HEK293 (cell line): ENCODE measurements at regions not wholly inside any gene's neighbourhood (a gene's known extent, or its start where the extent isn't known, plus 50 kb on each side); places are given as distances from the start of the nearest gene placed in this dataset.

ENCODE experiments used
- GLIS2 ChIP-seq: fragments of 450-650 bp; formaldehyde crosslinking; IDR thresholded peaks from 2 replicates; pipeline ENCODE4 v1.5.1; 2016; ENCODE audit warnings: missing biosample characterization, missing genetic modification characterization
- KLF16 ChIP-seq: fragments of 450-650 bp; formaldehyde crosslinking; IDR thresholded peaks from 2 replicates; pipeline ENCODE4 v1.5.1; 2017; ENCODE audit warnings: missing biosample characterization, missing genetic modification characterization
- SETDB1 ChIP-seq: IDR thresholded peaks from one replicate; pipeline ENCODE4 v1.6.1; 2017; ENCODE audit warnings: mild to moderate bottlenecking, low read length, moderate library complexity, mixed read lengths; ENCODE audit not compliant: insufficient read length
- ZBTB1 ChIP-seq: fragments of 450-650 bp; formaldehyde crosslinking; IDR thresholded peaks from 2 replicates; pipeline ENCODE4 v1.5.1; 2016; ENCODE audit warnings: missing biosample characterization, missing genetic modification characterization
- ZNF121 ChIP-seq: fragments of 450-650 bp; formaldehyde crosslinking; IDR thresholded peaks from 2 replicates; pipeline ENCODE4 v1.5.1; 2016; ENCODE audit warnings: missing biosample characterization, missing genetic modification characterization
- ZNF274 ChIP-seq, 2 experiments: fragments of 200-500 bp in 1 of 2; fragments of 450-650 bp in 1 of 2; sonication (Bioruptor generic) in 1 of 2; formaldehyde crosslinking in 1 of 2; IDR thresholded peaks; 2 replicates each; pipeline versions ENCODE4 v1.5.1 to v1.6.1; 2014 to 2016; ENCODE audit warnings: borderline replicate concordance in 1 of 2, inconsistent platforms in 1 of 2, low read length in 1 of 2, missing biosample characterization in 1 of 2, missing genetic modification characterization in 1 of 2
- ZNF830 ChIP-seq: fragments of 450-650 bp; IDR thresholded peaks from 2 replicates; pipeline ENCODE4 v1.5.0; 2018; ENCODE audit warnings: missing biosample characterization, missing genetic modification characterization, low read depth, mild to moderate bottlenecking, moderate library complexity
- TF ChIP-seq, protein P1 (sequence below): fragments of 450-650 bp; IDR thresholded peaks from 2 replicates; pipeline ENCODE4 v1.5.1; 2018; ENCODE audit warnings: missing biosample characterization, mild to moderate bottlenecking, missing genetic modification characterization
- TF ChIP-seq, protein P2 (sequence below): fragments of 450-650 bp; formaldehyde crosslinking; IDR thresholded peaks from 2 replicates; pipeline ENCODE4 v1.5.1; 2016; ENCODE audit warnings: missing biosample characterization, missing genetic modification characterization, low read depth
- TF ChIP-seq, protein P3 (sequence below): fragments of 450-650 bp; formaldehyde crosslinking; IDR thresholded peaks from 2 replicates; pipeline ENCODE4 v1.5.1; 2016; ENCODE audit warnings: missing biosample characterization, missing genetic modification characterization
- TF ChIP-seq, protein P4 (sequence below): fragments of 450-650 bp; formaldehyde crosslinking; IDR thresholded peaks from 2 replicates; pipeline ENCODE4 v1.5.1; 2016; ENCODE audit warnings: missing biosample characterization, missing genetic modification characterization, borderline replicate concordance
- TF ChIP-seq, protein P5 (sequence below): fragments of 450-650 bp; formaldehyde crosslinking; IDR thresholded peaks from 2 replicates; pipeline ENCODE4 v1.5.1; 2016; ENCODE audit warnings: missing biosample characterization, missing genetic modification characterization
- TF ChIP-seq, protein P6 (sequence below): fragments of 450-650 bp; formaldehyde crosslinking; IDR thresholded peaks from 2 replicates; pipeline ENCODE4 v1.5.1; 2016; ENCODE audit warnings: missing biosample characterization, missing genetic modification characterization

DNA sequence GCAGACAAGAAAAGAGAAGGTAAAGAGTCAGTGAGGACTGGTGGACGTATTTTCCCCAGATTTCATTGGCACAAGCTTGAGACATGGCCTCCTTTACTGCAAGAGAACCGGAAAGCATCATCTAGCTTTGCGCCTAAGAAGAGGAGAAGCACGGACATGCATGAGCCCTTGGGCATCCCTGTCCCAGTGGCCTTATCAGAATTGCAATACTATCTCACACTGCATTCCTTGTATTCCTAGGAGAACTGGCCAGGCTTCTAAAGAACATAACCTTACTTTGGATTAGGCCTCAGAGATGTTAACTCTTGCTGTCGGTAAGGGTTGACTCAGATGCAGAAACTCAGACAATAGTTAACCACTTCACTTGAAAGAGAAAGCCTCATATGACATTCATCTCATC is 229.5 kb upstream of the PRICKLE2 start:
- TF ChIP-seq ZBTB1 (tag by site-specific recombination) = no peak
- TF ChIP-seq, protein P1, sequence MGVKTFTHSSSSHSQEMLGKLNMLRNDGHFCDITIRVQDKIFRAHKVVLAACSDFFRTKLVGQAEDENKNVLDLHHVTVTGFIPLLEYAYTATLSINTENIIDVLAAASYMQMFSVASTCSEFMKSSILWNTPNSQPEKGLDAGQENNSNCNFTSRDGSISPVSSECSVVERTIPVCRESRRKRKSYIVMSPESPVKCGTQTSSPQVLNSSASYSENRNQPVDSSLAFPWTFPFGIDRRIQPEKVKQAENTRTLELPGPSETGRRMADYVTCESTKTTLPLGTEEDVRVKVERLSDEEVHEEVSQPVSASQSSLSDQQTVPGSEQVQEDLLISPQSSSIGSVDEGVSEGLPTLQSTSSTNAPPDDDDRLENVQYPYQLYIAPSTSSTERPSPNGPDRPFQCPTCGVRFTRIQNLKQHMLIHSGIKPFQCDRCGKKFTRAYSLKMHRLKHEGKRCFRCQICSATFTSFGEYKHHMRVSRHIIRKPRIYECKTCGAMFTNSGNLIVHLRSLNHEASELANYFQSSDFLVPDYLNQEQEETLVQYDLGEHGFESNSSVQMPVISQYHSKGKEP = no peak
- TF ChIP-seq KLF16 (tag by site-specific recombination) = no peak
- TF ChIP-seq, protein P2, sequence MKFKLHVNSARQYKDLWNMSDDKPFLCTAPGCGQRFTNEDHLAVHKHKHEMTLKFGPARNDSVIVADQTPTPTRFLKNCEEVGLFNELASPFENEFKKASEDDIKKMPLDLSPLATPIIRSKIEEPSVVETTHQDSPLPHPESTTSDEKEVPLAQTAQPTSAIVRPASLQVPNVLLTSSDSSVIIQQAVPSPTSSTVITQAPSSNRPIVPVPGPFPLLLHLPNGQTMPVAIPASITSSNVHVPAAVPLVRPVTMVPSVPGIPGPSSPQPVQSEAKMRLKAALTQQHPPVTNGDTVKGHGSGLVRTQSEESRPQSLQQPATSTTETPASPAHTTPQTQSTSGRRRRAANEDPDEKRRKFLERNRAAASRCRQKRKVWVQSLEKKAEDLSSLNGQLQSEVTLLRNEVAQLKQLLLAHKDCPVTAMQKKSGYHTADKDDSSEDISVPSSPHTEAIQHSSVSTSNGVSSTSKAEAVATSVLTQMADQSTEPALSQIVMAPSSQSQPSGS (tag by site-specific recombination) = no peak
- TF ChIP-seq, protein P3, sequence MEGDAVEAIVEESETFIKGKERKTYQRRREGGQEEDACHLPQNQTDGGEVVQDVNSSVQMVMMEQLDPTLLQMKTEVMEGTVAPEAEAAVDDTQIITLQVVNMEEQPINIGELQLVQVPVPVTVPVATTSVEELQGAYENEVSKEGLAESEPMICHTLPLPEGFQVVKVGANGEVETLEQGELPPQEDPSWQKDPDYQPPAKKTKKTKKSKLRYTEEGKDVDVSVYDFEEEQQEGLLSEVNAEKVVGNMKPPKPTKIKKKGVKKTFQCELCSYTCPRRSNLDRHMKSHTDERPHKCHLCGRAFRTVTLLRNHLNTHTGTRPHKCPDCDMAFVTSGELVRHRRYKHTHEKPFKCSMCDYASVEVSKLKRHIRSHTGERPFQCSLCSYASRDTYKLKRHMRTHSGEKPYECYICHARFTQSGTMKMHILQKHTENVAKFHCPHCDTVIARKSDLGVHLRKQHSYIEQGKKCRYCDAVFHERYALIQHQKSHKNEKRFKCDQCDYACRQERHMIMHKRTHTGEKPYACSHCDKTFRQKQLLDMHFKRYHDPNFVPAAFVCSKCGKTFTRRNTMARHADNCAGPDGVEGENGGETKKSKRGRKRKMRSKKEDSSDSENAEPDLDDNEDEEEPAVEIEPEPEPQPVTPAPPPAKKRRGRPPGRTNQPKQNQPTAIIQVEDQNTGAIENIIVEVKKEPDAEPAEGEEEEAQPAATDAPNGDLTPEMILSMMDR (tag by site-specific recombination) = no peak
- no peak for TF ChIP-seq ZNF830 (tag by site-specific recombination)
- no peak for TF ChIP-seq ZNF121 (tag by site-specific recombination)
- TF ChIP-seq, protein P4, sequence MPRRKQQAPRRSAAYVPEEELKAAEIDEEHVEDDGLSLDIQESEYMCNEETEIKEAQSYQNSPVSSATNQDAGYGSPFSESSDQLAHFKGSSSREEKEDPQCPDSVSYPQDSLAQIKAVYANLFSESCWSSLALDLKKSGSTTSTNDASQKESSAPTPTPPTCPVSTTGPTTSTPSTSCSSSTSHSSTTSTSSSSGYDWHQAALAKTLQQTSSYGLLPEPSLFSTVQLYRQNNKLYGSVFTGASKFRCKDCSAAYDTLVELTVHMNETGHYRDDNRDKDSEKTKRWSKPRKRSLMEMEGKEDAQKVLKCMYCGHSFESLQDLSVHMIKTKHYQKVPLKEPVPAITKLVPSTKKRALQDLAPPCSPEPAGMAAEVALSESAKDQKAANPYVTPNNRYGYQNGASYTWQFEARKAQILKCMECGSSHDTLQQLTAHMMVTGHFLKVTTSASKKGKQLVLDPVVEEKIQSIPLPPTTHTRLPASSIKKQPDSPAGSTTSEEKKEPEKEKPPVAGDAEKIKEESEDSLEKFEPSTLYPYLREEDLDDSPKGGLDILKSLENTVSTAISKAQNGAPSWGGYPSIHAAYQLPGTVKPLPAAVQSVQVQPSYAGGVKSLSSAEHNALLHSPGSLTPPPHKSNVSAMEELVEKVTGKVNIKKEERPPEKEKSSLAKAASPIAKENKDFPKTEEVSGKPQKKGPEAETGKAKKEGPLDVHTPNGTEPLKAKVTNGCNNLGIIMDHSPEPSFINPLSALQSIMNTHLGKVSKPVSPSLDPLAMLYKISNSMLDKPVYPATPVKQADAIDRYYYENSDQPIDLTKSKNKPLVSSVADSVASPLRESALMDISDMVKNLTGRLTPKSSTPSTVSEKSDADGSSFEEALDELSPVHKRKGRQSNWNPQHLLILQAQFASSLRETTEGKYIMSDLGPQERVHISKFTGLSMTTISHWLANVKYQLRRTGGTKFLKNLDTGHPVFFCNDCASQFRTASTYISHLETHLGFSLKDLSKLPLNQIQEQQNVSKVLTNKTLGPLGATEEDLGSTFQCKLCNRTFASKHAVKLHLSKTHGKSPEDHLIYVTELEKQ (tag by site-specific recombination) = no peak
- no peak for TF ChIP-seq GLIS2
- TF ChIP-seq, protein P5, sequence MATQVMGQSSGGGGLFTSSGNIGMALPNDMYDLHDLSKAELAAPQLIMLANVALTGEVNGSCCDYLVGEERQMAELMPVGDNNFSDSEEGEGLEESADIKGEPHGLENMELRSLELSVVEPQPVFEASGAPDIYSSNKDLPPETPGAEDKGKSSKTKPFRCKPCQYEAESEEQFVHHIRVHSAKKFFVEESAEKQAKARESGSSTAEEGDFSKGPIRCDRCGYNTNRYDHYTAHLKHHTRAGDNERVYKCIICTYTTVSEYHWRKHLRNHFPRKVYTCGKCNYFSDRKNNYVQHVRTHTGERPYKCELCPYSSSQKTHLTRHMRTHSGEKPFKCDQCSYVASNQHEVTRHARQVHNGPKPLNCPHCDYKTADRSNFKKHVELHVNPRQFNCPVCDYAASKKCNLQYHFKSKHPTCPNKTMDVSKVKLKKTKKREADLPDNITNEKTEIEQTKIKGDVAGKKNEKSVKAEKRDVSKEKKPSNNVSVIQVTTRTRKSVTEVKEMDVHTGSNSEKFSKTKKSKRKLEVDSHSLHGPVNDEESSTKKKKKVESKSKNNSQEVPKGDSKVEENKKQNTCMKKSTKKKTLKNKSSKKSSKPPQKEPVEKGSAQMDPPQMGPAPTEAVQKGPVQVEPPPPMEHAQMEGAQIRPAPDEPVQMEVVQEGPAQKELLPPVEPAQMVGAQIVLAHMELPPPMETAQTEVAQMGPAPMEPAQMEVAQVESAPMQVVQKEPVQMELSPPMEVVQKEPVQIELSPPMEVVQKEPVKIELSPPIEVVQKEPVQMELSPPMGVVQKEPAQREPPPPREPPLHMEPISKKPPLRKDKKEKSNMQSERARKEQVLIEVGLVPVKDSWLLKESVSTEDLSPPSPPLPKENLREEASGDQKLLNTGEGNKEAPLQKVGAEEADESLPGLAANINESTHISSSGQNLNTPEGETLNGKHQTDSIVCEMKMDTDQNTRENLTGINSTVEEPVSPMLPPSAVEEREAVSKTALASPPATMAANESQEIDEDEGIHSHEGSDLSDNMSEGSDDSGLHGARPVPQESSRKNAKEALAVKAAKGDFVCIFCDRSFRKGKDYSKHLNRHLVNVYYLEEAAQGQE (tag by site-specific recombination) = no peak
- no peak for TF ChIP-seq ZNF274 (IDR thresholded peaks at IDR 0.05; ENCODE audit: low read length)
- no peak for TF ChIP-seq ZNF274 (tag by site-specific recombination; IDR thresholded peaks at IDR 0.05; ENCODE audit: borderline replicate concordance)
- TF ChIP-seq, protein P6, sequence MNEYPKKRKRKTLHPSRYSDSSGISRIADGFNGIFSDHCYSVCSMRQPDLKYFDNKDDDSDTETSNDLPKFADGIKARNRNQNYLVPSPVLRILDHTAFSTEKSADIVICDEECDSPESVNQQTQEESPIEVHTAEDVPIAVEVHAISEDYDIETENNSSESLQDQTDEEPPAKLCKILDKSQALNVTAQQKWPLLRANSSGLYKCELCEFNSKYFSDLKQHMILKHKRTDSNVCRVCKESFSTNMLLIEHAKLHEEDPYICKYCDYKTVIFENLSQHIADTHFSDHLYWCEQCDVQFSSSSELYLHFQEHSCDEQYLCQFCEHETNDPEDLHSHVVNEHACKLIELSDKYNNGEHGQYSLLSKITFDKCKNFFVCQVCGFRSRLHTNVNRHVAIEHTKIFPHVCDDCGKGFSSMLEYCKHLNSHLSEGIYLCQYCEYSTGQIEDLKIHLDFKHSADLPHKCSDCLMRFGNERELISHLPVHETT (tag by site-specific recombination) = no peak
- TF ChIP-seq SETDB1 = no peak
